Loucy (cell line): ENCODE measurements at regions not wholly inside any gene's neighbourhood (a gene's known extent, or its start where the extent isn't known, plus 50 kb on each side); places are given as distances from the start of the nearest gene placed in this dataset.

Source experiments
- H2AFZ ChIP-seq: fragments of 200-600 bp; sonication (generic); 2 replicates; pipeline ENCODE4 v1.6.0; 2016; ENCODE audit warnings: antibody characterized with exemption, mild to moderate bottlenecking, low read length, moderate library complexity
- H3F3A ChIP-seq: fragments of 200-600 bp; 2 replicates; pipeline ENCODE4 v1.6.0; 2016; ENCODE audit warnings: antibody characterized with exemption, low read depth, mild to moderate bottlenecking
- H3K27me3 ChIP-seq: fragments of 200-600 bp; sonication (generic); 2 replicates; pipeline ENCODE4 v1.6.1; 2014; ENCODE audit warnings: low read length, mild to moderate bottlenecking; ENCODE audit not compliant: insufficient read depth, poor library complexity, severe bottlenecking
- H3K36me3 ChIP-seq: fragments of 200-600 bp; sonication (generic); 2 replicates; pipeline ENCODE4 v1.6.1; 2016; ENCODE audit warnings: low read length; ENCODE audit not compliant: insufficient read depth
- H3K4me1 ChIP-seq: fragments of 200-600 bp; sonication (generic); 2 replicates; pipeline ENCODE4 v1.5.1; 2014; ENCODE audit warnings: low read length, mild to moderate bottlenecking; ENCODE audit not compliant: insufficient read depth, poor library complexity, severe bottlenecking
- H3K4me2 ChIP-seq: fragments of 200-600 bp; sonication (generic); 2 replicates; pipeline ENCODE4 v1.6.0; 2014; ENCODE audit warnings: antibody characterized with exemption, low read length, low read depth, mild to moderate bottlenecking; ENCODE audit not compliant: poor library complexity, severe bottlenecking
- H3K4me3 ChIP-seq: fragments of 200-600 bp; sonication (generic); 2 replicates; pipeline ENCODE4 v1.5.1; 2014; ENCODE audit warnings: low read length, mild to moderate bottlenecking, mixed read lengths; ENCODE audit not compliant: poor library complexity, severe bottlenecking
- H3K79me2 ChIP-seq: fragments of 200-600 bp; sonication (generic); 2 replicates; pipeline ENCODE4 v1.6.1; 2014; ENCODE audit warnings: low read length; ENCODE audit not compliant: insufficient read depth
- H3K9ac ChIP-seq: fragments of 200-600 bp; sonication (generic); 2 replicates; pipeline ENCODE4 v1.6.0; 2014; ENCODE audit warnings: mild to moderate bottlenecking, low read depth, low read length, moderate library complexity; ENCODE audit not compliant: poor library complexity, severe bottlenecking
- H3K9me2 ChIP-seq: fragments of 200-600 bp; sonication (generic); replicated peaks from 2 replicates; pipeline ENCODE4 v1.6.1; 2016; ENCODE audit warnings: low read depth, low read length, mixed read lengths
- H3K9me3 ChIP-seq: fragments of 200-600 bp; sonication (generic); 2 replicates; pipeline ENCODE4 v1.6.1; 2014; ENCODE audit warnings: mild to moderate bottlenecking, antibody characterized with exemption, low read length, low read depth; ENCODE audit not compliant: insufficient read depth
- H4K20me1 ChIP-seq: fragments of 200-600 bp; sonication (generic); 2 replicates; pipeline ENCODE4 v1.6.0; 2014; ENCODE audit warnings: antibody characterized with exemption, low read length, mild to moderate bottlenecking; ENCODE audit not compliant: insufficient read depth, poor library complexity, severe bottlenecking
- CTCF ChIP-seq: fragments of 200-600 bp; sonication (generic); conservative IDR thresholded peaks from 2 replicates; pipeline ENCODE4 v1.5.1; 2014; ENCODE audit warnings: mild to moderate bottlenecking, antibody characterized with exemption, low read length
- EZH2phosphoT487 ChIP-seq: fragments of 200-600 bp; IDR thresholded peaks from 2 replicates; pipeline ENCODE4 v1.6.1; 2018; ENCODE audit warnings: antibody characterized with exemption, mild to moderate bottlenecking, moderate library complexity, borderline replicate concordance

GRCh38 chr2:64787019-64787365, 133.3 kb upstream of the SERTAD2 start:
- no peaks in the 10 kb centered on the region for H3K27me3 ChIP-seq

GRCh38 chr2:64787698-64788097, 134.0 kb upstream of the SERTAD2 start:
- no peak overlapping the region for H3K4me2 ChIP-seq
- H2AFZ ChIP-seq = no peak overlapping the region
- H3K4me1 ChIP-seq = no peaks in the 10 kb centered on the region

More at GRCh38 chr2:64787019-64787365, 133.3 kb upstream of the SERTAD2 start:
- no peaks in the 10 kb centered on the region for H3K9me2 ChIP-seq
- no peak for TF ChIP-seq CTCF
- TF ChIP-seq EZH2phosphoT487 = no peak
- no peaks in the 10 kb centered on the region for H4K20me1 ChIP-seq
- H3K9ac ChIP-seq = no peak overlapping the region
- H3F3A ChIP-seq = no peaks in the 10 kb centered on the region
- H3K4me1 ChIP-seq = no peaks in the 10 kb centered on the region
- no peaks in the 10 kb centered on the region for H3K9me3 ChIP-seq
- no peaks in the 10 kb centered on the region for H3K36me3 ChIP-seq
- no peak overlapping the region for H3K4me3 ChIP-seq
- no peaks in the 10 kb centered on the region for H3K79me2 ChIP-seq
- H3K4me2 ChIP-seq = no peak overlapping the region
- H2AFZ ChIP-seq = no peak overlapping the region

GRCh38 chr2:64789466-64790320, 136.0 kb upstream of the SERTAD2 start:
- H3K9me3 ChIP-seq = no peaks in the 10 kb centered on the region
- H2AFZ ChIP-seq = no peak overlapping the region
- H3K79me2 ChIP-seq = no peaks in the 10 kb centered on the region
- no peaks in the 10 kb centered on the region for H3K4me1 ChIP-seq
- no peak overlapping the region for H3K4me2 ChIP-seq
- H3F3A ChIP-seq = no peaks in the 10 kb centered on the region
- no peaks in the 10 kb centered on the region for H3K9me2 ChIP-seq
- H3K4me3 ChIP-seq = no peak overlapping the region
- H3K9ac ChIP-seq = no peak overlapping the region
- TF ChIP-seq EZH2phosphoT487 (no peak), CTCF (no peak)
- H3K36me3 ChIP-seq = no peaks in the 10 kb centered on the region
- H4K20me1 ChIP-seq = no peaks in the 10 kb centered on the region
- H3K27me3 ChIP-seq = no peaks in the 10 kb centered on the region

More at GRCh38 chr2:64787698-64788097, 134.0 kb upstream of the SERTAD2 start:
- no peak overlapping the region for H3K9ac ChIP-seq
- H3K4me3 ChIP-seq = no peak overlapping the region
- no peaks in the 10 kb centered on the region for H3K36me3 ChIP-seq
- H3K27me3 ChIP-seq = no peaks in the 10 kb centered on the region
- no peaks in the 10 kb centered on the region for H3K79me2 ChIP-seq
- no peaks in the 10 kb centered on the region for H3F3A ChIP-seq
- TF ChIP-seq EZH2phosphoT487 = no peak
- H3K9me3 ChIP-seq = no peaks in the 10 kb centered on the region
- no peaks in the 10 kb centered on the region for H4K20me1 ChIP-seq
- no peaks in the 10 kb centered on the region for H3K9me2 ChIP-seq

GRCh38 chr2:64792300-64792699, 138.6 kb upstream of the SERTAD2 start:
- Histone ChIP-seq H4K20me1 (no peaks in the 10 kb centered on the region), H3K4me2 (no peak overlapping the region), H3K27me3 (no peaks in the 10 kb centered on the region), H3K9me2 (no peaks in the 10 kb centered on the region), H3K36me3 (no peaks in the 10 kb centered on the region), H3K9me3 (no peaks in the 10 kb centered on the region), H2AFZ (no peak overlapping the region), H3K4me3 (no peak overlapping the region), H3F3A (no peaks in the 10 kb centered on the region), H3K79me2 (no peaks in the 10 kb centered on the region), H3K4me1 (peaks cover 9% of the 10 kb centered on the region), H3K9ac (no peak overlapping the region)
- TF ChIP-seq EZH2phosphoT487 (no peak), CTCF (peak; percentile 31; the same call in 1 of the 2 replicates)
